HG02588 (cell line): ENCODE measurements at regions not wholly inside any gene's neighbourhood (a gene's known extent, or its start where the extent isn't known, plus 50 kb on each side); places are given as distances from the start of the nearest gene placed in this dataset.
"Not testable (repeated sequence)": the region's sequence is repeated elsewhere in the genome, so short reads cannot be mapped to it uniquely, and the experiment has no call there.

Experiments used
- ATAC-seq: cut with Tn5 transposase; IDR thresholded peaks from one replicate; pipeline ENCODE4 v1.9.1; 2021; ENCODE audit warnings: mild to moderate bottlenecking, moderate library complexity; ENCODE audit not compliant: unreplicated experiment

DNA sequence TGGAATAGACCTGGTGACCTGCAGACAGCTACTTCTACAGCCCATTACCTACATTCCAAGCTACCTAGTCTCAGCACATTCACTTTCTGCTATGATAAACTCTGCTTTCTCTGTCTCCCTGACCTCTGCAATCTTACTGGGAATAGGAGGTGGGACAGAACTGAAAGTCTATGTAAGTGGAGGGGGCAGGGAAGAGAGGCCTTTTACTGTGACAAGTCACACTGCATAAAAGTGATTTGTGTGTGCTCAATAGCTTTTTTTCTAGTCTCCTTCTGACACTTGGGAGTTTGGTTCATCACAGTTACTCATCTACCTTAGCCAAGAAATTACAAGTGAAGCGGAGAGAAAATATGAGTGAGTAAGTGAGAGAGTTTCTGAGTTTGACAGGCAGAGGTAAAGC lies 322.4 kb downstream of the OLFM4 start:
- ATAC-seq = no peak

GRCh38 chr13:53357582-53357981 lies 329.0 kb downstream of the OLFM4 start:
- peak; percentile 80 for ATAC-seq

DNA sequence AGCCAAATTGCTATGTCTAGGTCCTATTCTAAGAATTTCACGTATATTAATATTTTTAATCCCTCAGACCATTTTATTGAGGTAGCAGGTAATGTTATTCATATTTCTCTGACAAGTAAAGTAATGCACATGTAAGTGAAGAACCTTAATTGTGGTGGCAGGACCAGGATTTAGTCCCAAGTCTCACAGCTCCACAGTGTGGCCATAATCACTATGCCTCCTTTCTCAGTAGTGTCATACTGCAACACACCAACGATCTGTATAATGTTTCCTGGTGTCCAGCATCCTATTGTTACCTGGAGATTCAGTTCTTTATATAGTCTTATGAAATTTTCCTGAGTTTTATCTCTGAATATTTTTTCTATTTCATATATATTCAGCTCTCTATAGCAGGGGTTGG lies 340.3 kb downstream of the OLFM4 start:
- ATAC-seq = no peak

DNA sequence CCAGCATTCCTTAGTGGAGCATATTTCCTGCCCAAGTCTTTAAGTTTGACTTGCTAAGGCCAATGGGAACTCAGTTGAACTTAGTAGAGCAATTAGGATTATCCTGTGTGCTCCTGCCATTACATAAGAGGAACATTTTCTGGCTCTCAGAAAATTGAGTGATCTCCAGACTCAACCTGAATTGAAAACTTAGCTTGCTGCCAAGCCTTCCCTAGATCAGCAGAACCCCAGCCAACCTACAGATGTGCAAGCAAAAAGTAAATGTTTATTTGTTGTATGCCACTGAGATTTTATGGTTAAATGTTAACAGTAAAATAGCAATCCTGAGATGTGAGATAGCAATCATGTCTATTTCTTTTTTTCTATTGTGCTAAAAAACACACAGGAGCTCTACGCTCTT lies 350.9 kb downstream of the OLFM4 start:
- ATAC-seq = no peak

DNA sequence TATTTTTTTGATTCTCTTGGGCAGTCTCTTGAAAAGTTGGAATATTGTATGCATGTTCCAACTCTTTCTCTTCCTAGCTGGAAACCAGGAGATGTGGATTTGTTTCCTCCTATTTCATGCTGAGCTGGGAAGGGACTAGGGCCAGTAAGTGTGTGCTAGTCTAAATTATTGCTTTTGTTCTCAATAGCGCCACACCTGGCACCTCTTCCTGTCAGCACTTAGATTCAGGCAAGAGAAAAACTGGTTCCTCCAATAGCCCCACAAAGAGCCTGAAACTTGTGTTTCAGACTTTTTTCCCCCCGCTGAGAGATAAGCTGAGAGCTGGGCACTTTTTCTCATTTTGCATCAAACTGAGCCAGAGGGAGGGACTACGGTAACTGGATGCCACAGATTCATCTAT lies 353.4 kb downstream of the OLFM4 start:
- no peak for ATAC-seq

- ATAC-seq = no peak
Observed at GRCh38 chr13:53398051-53398450, 369.4 kb downstream of the OLFM4 start.

GRCh38 chr13:53405616-53406015 lies 377.0 kb downstream of the OLFM4 start:
- no peak for ATAC-seq

GRCh38 chr13:53408306-53408705 lies 379.7 kb downstream of the OLFM4 start:
- no peak for ATAC-seq

- ATAC-seq = no peak
Observed at GRCh38 chr13:53408847-53409568, 380.4 kb downstream of the OLFM4 start.

DNA sequence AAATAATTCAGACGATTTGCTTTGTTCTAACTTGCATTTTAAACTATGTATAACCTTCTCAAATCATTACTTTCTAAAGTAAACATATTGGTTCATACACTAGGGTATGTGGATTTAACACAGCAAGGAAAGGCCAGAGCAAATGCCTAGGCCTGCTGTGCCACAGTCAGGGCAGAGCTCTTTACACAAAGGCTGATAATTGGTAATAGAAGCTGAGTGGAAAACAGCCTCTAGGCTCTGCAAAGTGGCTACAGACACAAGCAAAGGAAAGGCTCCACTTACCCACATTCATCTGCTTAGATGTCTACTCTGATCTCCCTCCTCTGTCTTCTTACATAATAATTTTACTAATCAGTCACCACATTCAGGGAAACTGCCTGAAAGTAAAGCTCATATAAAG lies 382.9 kb downstream of the OLFM4 start:
- ATAC-seq = no peak

DNA sequence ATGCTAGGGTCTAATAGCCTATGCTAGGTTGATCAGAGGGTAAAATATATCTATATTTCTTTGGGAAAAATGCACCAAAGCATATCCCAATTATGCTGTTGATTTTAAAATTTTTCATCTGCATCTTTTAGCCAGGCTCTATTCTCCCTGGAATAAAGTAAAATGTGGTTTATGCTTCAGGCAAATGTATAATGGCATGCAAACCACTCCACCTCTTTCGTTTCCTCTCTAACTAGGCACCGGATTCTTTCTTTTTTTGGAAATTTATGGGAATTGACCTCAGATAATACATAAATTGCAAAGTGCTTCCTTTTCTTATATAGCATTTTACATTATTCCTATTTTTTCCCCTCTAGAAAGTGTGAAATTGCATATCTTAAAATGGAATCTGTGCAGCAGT lies 386.5 kb downstream of the OLFM4 start:
- no peak for ATAC-seq

DNA sequence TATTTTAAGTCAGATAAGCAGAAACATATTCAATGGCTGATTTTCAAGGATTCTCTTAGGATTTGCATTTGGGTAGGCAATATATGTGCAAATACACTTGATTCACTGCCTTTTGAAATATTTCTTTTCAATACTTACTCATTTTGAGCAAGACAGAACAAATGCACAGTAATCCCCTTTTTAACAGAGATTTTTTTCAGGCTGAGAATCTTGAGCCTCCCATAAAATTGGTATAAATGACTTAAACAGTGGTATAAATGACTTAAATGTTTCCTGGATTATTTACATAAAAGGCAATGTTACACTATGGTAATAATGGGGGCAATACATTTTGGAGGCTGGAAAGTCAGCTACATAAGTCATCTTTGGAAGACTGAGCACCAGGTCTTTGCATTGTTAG lies 389.0 kb downstream of the OLFM4 start:
- no peak for ATAC-seq

DNA sequence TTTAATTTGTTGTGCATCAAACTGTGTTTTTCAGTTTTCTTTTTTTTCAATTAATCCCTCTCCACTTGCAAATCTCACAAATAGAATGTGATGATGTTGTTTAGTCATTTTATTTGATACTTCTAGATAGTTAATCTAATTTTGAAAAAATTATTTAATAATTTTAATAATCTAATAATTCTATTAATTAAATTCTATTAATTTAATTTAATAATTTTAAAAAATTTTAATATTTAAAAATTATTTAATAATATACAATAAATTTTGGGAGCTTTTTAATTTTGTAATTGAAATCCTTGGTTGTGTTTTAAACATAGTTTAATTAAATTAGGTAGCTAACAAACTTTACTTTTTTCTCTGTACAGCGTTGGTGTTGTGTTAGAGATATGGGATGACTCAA lies 393.8 kb downstream of the OLFM4 start:
- ATAC-seq = no peak

DNA sequence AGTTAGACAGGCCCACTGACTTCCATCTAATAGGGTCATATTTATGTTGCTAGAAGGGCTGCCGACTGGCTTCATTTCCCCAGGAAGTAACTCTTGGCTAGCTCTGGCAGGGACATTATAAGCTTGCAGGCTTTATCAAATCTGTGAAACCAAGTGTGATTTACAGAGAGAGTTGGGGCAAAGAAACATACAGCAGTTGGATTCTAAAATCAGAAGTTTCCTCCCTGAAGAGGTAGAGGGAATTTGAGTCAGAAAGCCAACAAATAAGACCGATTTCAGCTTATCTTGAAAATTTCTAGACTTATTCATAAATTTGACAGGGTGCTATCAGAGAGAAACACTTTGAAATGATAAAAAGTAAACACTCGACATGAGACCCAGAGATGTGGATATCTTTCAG lies 407.8 kb downstream of the OLFM4 start:
- ATAC-seq = no peak

DNA sequence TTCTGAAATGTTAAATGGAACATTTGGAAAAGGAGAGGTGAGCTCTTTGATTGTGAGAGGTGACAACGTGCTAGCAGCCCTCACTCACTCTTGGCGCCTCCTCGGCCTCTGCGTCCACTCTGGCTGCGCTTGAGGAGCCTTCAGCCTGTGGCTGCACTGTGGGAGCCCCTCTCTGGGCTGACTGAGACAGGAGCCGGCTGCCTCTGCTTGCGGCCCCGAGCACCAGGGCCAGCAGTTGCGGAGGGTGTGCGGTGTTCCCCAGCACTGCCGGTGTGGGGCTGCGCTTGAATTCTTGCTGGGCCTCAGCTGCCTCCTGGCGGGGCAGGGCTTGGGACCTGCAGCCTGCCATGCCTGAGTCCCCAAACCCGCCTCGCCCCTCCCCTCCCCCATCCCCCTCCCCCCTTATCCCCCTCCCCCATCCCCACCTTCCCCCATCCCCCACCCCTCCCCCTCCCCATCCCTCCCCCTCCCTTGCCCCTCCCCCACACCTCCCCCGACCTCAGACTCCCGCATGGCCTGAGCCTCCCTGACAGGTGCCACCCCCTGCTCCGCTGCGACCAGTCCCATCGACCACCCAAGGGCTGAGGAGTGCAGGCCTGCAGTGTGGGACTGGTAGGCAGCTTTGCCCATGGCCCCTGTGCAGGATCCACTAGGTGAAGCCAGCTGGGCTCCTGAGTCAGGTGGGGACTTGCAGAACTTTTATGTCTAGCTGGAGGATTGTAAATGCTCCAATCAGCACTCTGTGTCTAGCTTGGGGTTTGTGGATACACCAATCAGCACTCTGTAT lies 411.0 kb downstream of the OLFM4 start:
- no peak for ATAC-seq

GRCh38 chr13:53442979-53443378 lies 414.4 kb downstream of the OLFM4 start:
- ATAC-seq = no peak

DNA sequence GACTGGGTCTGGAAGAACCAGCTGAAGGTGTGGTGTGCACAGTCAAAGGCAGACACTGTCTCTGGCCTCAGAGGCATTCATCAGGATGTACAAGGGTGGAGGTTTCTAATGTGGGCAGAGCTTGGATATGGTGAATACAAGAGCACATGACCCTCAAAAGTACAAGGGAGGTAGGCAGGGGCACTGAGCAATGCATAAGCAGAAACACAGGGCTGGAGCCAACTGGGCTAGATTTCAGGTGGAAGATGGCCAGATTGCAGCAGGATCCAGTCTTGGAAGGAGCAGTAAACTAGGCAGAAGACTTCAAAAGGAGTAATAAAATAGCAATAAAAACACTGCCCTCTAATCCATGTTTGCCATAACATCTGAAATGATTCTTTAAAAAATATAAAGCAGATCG lies 417.1 kb downstream of the OLFM4 start:
- no peak for ATAC-seq

- no peak for ATAC-seq
Observed at GRCh38 chr13:53447456-53447855, 418.8 kb downstream of the OLFM4 start.

DNA sequence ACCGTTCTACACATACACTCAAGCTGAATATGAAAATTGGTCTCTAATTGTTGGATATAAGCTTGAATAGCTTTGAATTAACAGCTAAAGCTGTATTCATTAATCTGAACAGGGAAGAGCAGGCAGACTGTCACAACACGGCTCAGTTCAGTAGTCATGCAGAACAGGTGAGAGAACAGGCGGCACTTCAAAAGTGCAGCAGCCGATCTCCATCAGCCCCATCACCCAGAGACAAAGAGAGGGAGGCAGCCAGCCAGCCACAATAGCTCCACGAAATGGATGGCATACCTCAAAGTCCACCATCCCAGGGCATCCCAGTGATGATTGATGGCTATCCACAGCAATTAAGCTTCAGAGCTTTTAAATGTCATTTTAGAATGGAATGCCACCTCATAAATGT lies 419.2 kb downstream of the OLFM4 start:
- ATAC-seq = no peak

GRCh38 chr13:53452263-53452808 lies 423.7 kb downstream of the OLFM4 start:
- ATAC-seq = not testable (repeated sequence)

DNA sequence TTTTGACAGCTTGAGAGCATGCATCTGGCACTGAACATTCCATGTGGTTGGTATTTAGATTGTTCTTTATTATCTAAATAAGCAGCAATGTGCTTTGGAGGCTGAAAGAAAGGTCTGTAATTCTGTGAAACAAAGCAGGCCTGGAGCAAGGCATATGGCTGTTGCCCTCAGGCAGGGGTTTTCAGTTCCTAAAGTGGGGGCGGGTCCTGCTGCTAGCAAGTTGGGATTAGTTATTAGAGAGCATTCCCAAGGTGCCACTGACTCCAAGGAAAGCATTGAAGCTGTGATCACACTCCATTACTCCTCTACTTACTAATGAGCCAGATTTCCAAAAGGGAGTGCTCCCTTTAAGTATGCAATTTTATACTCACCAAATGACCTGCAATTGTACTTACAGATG lies 432.2 kb downstream of the OLFM4 start:
- ATAC-seq = no peak

GRCh38 chr13:53463106-53463505 lies 434.5 kb downstream of the OLFM4 start:
- no peak for ATAC-seq
